ENCODE measurements at regions not wholly inside any gene's neighbourhood (a gene's known extent, or its start where the extent isn't known, plus 50 kb on each side); places are given as distances from the start of the nearest gene placed in this dataset.

- TF ChIP-seq ZBTB7A (IDR thresholded peaks at IDR 0.05; ENCODE audit: low read depth) (no peak), TAF1 (IDR thresholded peaks at IDR 0.05; ENCODE audit: low read depth) (no peak), CEBPB (IDR thresholded peaks at IDR 0.05) (no peak), FOXM1 (IDR thresholded peaks at IDR 0.05; ENCODE audit: borderline replicate concordance, low read depth) (no peak), YY1 (IDR thresholded peaks at IDR 0.05; ENCODE audit: low read depth) (no peak), NFIC (IDR thresholded peaks at IDR 0.05) (no peak), TEAD4 (IDR thresholded peaks at IDR 0.05) (no peak), CREB1 (IDR thresholded peaks at IDR 0.05; ENCODE audit: low read depth) (no peak), REST (IDR thresholded peaks at IDR 0.05; ENCODE audit: low read depth) (no peak), TCF12 (IDR thresholded peaks at IDR 0.05; ENCODE audit: low read depth) (no peak), MAX (IDR thresholded peaks at IDR 0.05) (no peak)
Observed at GRCh38 chr12:4050340-4050739, 177.1 kb upstream of the PARP11 start.

DNA sequence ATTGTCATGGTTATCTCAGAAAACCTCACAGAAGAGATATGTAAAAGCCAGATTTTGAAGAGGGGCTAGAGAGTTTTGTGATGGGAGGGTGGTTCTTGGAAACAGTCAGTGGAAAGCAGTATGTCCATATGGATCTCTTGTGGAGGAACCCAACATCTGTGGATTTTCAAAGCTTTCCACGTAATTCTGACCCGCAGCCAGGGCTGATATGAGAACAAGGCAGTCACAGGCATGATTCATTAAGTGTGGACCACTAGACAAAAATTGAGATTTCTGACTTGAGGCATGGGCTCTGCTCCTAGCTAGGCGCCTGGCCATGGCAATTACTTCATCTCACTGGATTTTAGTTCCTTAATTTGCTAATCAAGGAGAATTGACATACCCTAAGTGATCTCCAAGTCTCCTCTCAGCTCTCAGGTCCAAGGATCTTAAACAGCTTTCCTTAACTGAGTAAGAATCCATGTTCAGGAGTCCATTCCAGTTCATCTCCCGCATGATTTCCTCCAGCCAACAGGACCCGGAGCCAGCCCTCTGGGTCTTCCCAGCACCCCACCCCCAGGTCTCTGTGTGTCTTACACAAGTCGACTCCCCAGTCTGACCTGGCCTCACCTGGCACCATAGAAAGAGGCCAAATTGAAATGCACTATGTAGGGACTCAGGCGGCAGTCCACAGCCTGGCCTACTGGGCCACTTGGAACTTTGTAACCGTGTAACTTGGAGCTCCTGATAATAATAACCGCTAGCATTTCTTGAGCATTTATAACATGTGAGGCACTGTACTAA, 176.3 kb upstream of the PARP11 start:
- TF ChIP-seq NFIC (IDR thresholded peaks at IDR 0.05), result no peak
- no peak for TF ChIP-seq RAD21 (IDR thresholded peaks at IDR 0.05; ENCODE audit: low read depth)
- TF ChIP-seq TCF12 (IDR thresholded peaks at IDR 0.05; ENCODE audit: low read depth), result no peak
- TF ChIP-seq, protein P1, sequence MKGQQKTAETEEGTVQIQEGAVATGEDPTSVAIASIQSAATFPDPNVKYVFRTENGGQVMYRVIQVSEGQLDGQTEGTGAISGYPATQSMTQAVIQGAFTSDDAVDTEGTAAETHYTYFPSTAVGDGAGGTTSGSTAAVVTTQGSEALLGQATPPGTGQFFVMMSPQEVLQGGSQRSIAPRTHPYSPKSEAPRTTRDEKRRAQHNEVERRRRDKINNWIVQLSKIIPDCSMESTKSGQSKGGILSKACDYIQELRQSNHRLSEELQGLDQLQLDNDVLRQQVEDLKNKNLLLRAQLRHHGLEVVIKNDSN (IDR thresholded peaks at IDR 0.05), result no peak
- no peak for TF ChIP-seq MAX (IDR thresholded peaks at IDR 0.05)
- no peak for TF ChIP-seq YY1 (IDR thresholded peaks at IDR 0.05; ENCODE audit: low read depth)
- no peak for TF ChIP-seq TAF1 (IDR thresholded peaks at IDR 0.05; ENCODE audit: low read depth)
- no peak for TF ChIP-seq FOXM1 (IDR thresholded peaks at IDR 0.05; ENCODE audit: borderline replicate concordance, low read depth)
- TF ChIP-seq CEBPB (IDR thresholded peaks at IDR 0.05), result no peak
- no peak for TF ChIP-seq CREB1 (IDR thresholded peaks at IDR 0.05; ENCODE audit: low read depth)
- no peak for TF ChIP-seq TEAD4 (IDR thresholded peaks at IDR 0.05)
- no peak for TF ChIP-seq EP300 (IDR thresholded peaks at IDR 0.05; ENCODE audit: borderline replicate concordance)
- no peak for TF ChIP-seq EGR1 (IDR thresholded peaks at IDR 0.05)
- TF ChIP-seq REST (IDR thresholded peaks at IDR 0.05; ENCODE audit: low read depth), result no peak
- TF ChIP-seq ZBTB7A (IDR thresholded peaks at IDR 0.05; ENCODE audit: low read depth), result no peak

GRCh38 chr12:4047421-4047820, 174.2 kb upstream of the PARP11 start:
- no peak for TF ChIP-seq CREB1 (IDR thresholded peaks at IDR 0.05; ENCODE audit: low read depth)
- no peak for TF ChIP-seq YY1 (IDR thresholded peaks at IDR 0.05; ENCODE audit: low read depth)
- no peak for TF ChIP-seq NFIC (IDR thresholded peaks at IDR 0.05)
- TF ChIP-seq EGR1 (IDR thresholded peaks at IDR 0.05), result no peak
- TF ChIP-seq RAD21 (IDR thresholded peaks at IDR 0.05; ENCODE audit: low read depth), result no peak
- no peak for TF ChIP-seq REST (IDR thresholded peaks at IDR 0.05; ENCODE audit: low read depth)
- TF ChIP-seq TAF1 (IDR thresholded peaks at IDR 0.05; ENCODE audit: low read depth), result no peak
- no peak for TF ChIP-seq TEAD4 (IDR thresholded peaks at IDR 0.05)

GRCh38 chr12:4046495-4046840, 173.3 kb upstream of the PARP11 start:
- TF ChIP-seq ZBTB7A (IDR thresholded peaks at IDR 0.05; ENCODE audit: low read depth) (no peak), YY1 (IDR thresholded peaks at IDR 0.05; ENCODE audit: low read depth) (no peak), CEBPB (IDR thresholded peaks at IDR 0.05) (no peak), TEAD4 (IDR thresholded peaks at IDR 0.05) (no peak), RAD21 (IDR thresholded peaks at IDR 0.05; ENCODE audit: low read depth) (no peak), REST (IDR thresholded peaks at IDR 0.05; ENCODE audit: low read depth) (no peak), TAF1 (IDR thresholded peaks at IDR 0.05; ENCODE audit: low read depth) (no peak), MAX (IDR thresholded peaks at IDR 0.05) (no peak), EP300 (IDR thresholded peaks at IDR 0.05; ENCODE audit: borderline replicate concordance) (no peak), EGR1 (IDR thresholded peaks at IDR 0.05) (no peak), CREB1 (IDR thresholded peaks at IDR 0.05; ENCODE audit: low read depth) (no peak), NFIC (IDR thresholded peaks at IDR 0.05) (no peak), TCF12 (IDR thresholded peaks at IDR 0.05; ENCODE audit: low read depth) (no peak)
- TF ChIP-seq, protein P1 (IDR thresholded peaks at IDR 0.05), result no peak
